C4-2B (cell line): ENCODE measurements at regions not wholly inside any gene's neighbourhood (a gene's known extent, or its start where the extent isn't known, plus 50 kb on each side); places are given as distances from the start of the nearest gene placed in this dataset.

Source experiments
- CTCF ChIP-seq: fragments of 450-650 bp; conservative IDR thresholded peaks from 2 replicates; pipeline ENCODE4 v1.5.1; 2017; ENCODE audit warnings: mild to moderate bottlenecking
- ZFX ChIP-seq: fragments of 450-650 bp; IDR thresholded peaks from 2 replicates; pipeline ENCODE4 v1.6.1; 2017

GRCh38 chr18:78875016-78875777 lies 104.4 kb upstream of the SALL3 start:
- TF ChIP-seq CTCF (peak; percentile 82), ZFX (no peak)
